ENCODE measurements at regions not wholly inside any gene's neighbourhood (a gene's known extent, or its start where the extent isn't known, plus 50 kb on each side); places are given as distances from the start of the nearest gene placed in this dataset.

GRCh38 chr4:81648576-81649275 is 177.0 kb upstream of the RASGEF1B start:
- TF ChIP-seq, protein P1, sequence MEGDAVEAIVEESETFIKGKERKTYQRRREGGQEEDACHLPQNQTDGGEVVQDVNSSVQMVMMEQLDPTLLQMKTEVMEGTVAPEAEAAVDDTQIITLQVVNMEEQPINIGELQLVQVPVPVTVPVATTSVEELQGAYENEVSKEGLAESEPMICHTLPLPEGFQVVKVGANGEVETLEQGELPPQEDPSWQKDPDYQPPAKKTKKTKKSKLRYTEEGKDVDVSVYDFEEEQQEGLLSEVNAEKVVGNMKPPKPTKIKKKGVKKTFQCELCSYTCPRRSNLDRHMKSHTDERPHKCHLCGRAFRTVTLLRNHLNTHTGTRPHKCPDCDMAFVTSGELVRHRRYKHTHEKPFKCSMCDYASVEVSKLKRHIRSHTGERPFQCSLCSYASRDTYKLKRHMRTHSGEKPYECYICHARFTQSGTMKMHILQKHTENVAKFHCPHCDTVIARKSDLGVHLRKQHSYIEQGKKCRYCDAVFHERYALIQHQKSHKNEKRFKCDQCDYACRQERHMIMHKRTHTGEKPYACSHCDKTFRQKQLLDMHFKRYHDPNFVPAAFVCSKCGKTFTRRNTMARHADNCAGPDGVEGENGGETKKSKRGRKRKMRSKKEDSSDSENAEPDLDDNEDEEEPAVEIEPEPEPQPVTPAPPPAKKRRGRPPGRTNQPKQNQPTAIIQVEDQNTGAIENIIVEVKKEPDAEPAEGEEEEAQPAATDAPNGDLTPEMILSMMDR (IDR thresholded peaks at IDR 0.05): no peak
- TF ChIP-seq EZH2 (IDR thresholded peaks at IDR 0.05): no peak
- TF ChIP-seq EZH2phosphoT487 (IDR thresholded peaks at IDR 0.05): no peak

Measured in neural progenitor cell (in vitro differentiated cells).